ENCODE measurements at regions not wholly inside any gene's neighbourhood (a gene's known extent, or its start where the extent isn't known, plus 50 kb on each side); places are given as distances from the start of the nearest gene placed in this dataset.

DNA sequence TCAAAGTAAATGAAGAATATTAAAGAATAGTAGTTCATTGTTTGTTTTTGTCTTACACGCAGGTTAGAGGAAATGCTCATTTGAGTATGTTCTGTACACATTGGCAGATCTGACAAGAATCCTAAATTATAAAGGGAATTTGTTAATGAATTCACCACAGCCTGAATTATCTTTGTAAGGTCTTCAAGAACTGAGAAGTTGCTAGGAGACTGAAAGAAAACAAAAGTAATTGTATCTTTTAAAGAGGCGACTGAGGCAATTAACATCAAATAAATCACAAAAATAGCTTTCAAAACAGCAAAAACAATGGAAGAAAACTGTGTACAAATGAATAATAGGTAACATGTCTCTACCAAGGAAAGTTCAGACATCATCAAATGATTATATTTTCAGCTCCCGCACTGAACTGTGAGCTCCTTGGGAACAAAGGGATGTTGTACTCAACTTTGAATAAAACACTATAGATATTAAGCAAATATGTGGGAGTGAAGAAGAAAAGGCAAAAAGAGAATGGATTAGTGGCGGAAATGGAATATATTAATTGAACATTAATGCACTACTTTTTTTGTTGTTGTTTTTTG lies 51.7 kb upstream of the ATIC start:
- H2AFZ ChIP-seq (ENCODE audit: low read depth, low read length, poor library complexity, severe bottlenecking), result no peak overlapping the region
- POLR2A ChIA-PET, result no interaction called here
- no peaks in the 10 kb centered on the region for H3K9me2 ChIP-seq (ENCODE audit: insufficient read depth)
- H3K9me3 ChIP-seq (ENCODE audit: control insufficient read depth in 1 of 2, insufficient read depth in 1 of 2, low read depth in 1 of 2, low read length in 2 of 2), result no peaks in the 10 kb centered on the region
- no peak for TF ChIP-seq SRF (IDR thresholded peaks at IDR 0.05; ENCODE audit: low read depth)
- TF ChIP-seq SP1 (IDR thresholded peaks at IDR 0.05; ENCODE audit: low read depth), result no peak
- TF ChIP-seq RAD21 (IDR thresholded peaks at IDR 0.05; ENCODE audit: low read depth), result no peak
- TF ChIP-seq POLR2AphosphoS5 (IDR thresholded peaks at IDR 0.05; ENCODE audit: low read depth, low read length), result no peak
- TF ChIP-seq CBX3 (IDR thresholded peaks at IDR 0.05; ENCODE audit: low read depth), result no peak
- TF ChIP-seq, protein P1, sequence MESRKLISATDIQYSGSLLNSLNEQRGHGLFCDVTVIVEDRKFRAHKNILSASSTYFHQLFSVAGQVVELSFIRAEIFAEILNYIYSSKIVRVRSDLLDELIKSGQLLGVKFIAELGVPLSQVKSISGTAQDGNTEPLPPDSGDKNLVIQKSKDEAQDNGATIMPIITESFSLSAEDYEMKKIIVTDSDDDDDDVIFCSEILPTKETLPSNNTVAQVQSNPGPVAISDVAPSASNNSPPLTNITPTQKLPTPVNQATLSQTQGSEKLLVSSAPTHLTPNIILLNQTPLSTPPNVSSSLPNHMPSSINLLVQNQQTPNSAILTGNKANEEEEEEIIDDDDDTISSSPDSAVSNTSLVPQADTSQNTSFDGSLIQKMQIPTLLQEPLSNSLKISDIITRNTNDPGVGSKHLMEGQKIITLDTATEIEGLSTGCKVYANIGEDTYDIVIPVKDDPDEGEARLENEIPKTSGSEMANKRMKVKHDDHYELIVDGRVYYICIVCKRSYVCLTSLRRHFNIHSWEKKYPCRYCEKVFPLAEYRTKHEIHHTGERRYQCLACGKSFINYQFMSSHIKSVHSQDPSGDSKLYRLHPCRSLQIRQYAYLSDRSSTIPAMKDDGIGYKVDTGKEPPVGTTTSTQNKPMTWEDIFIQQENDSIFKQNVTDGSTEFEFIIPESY (IDR thresholded peaks at IDR 0.05; ENCODE audit: extremely low read depth, insufficient replicate concordance, low read length), result no peak
- TF ChIP-seq, protein P2, sequence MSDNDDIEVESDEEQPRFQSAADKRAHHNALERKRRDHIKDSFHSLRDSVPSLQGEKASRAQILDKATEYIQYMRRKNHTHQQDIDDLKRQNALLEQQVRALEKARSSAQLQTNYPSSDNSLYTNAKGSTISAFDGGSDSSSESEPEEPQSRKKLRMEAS (IDR thresholded peaks at IDR 0.05), result no peak
- no peak for TF ChIP-seq SIN3A (IDR thresholded peaks at IDR 0.05; ENCODE audit: low read depth)
- TF ChIP-seq YY1 (IDR thresholded peaks at IDR 0.05; ENCODE audit: extremely low read depth, insufficient replicate concordance, low read depth, low read length), result no peak
- TF ChIP-seq, protein P3, sequence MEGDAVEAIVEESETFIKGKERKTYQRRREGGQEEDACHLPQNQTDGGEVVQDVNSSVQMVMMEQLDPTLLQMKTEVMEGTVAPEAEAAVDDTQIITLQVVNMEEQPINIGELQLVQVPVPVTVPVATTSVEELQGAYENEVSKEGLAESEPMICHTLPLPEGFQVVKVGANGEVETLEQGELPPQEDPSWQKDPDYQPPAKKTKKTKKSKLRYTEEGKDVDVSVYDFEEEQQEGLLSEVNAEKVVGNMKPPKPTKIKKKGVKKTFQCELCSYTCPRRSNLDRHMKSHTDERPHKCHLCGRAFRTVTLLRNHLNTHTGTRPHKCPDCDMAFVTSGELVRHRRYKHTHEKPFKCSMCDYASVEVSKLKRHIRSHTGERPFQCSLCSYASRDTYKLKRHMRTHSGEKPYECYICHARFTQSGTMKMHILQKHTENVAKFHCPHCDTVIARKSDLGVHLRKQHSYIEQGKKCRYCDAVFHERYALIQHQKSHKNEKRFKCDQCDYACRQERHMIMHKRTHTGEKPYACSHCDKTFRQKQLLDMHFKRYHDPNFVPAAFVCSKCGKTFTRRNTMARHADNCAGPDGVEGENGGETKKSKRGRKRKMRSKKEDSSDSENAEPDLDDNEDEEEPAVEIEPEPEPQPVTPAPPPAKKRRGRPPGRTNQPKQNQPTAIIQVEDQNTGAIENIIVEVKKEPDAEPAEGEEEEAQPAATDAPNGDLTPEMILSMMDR (IDR thresholded peaks at IDR 0.05 in 2 of 3, conservative IDR thresholded peaks at IDR 0.05 in 1 of 3; ENCODE audit: borderline replicate concordance in 1 of 3, insufficient read depth in 1 of 3, low read depth in 2 of 3, low read length in 2 of 3), result no peak
- no peak for TF ChIP-seq POLR2A (IDR thresholded peaks at IDR 0.05; ENCODE audit: borderline replicate concordance, extremely low read depth, insufficient read depth, insufficient read length)
- no peak for DNase-seq (ENCODE audit: low read depth, low spot score)
- no peaks in the 10 kb centered on the region for H4K20me1 ChIP-seq (ENCODE audit: insufficient read depth)
- H3K27me3 ChIP-seq (ENCODE audit: insufficient read depth, low read length), result no peaks in the 10 kb centered on the region
- H3K27ac ChIP-seq (ENCODE audit: low read depth, low read length), result no peak overlapping the region
- H3K79me2 ChIP-seq (ENCODE audit: insufficient read depth, low read length), result no peaks in the 10 kb centered on the region
- no peaks in the 10 kb centered on the region for H3K4me1 ChIP-seq (ENCODE audit: control insufficient read depth in 1 of 2, insufficient read depth in 2 of 2, low read length in 2 of 2)
- CTCF ChIA-PET, result interaction anchor here (1.0 kb wide), 1 partner anchor 11 kb away, joined by 3 read pairs; no protein-coding TSS in a partner anchor
- no peak overlapping the region for H3K4me2 ChIP-seq (ENCODE audit: low read length)
- H3K9ac ChIP-seq (ENCODE audit: low read length), result no peak overlapping the region
- RAD21 ChIA-PET (ENCODE audit: low non-redundant PET in 1 of 2, low total read pairs in 2 of 2, uncharacterized antibody in 2 of 2, unreplicated experiment in 2 of 2), result no interaction called here
- H3K36me3 ChIP-seq (ENCODE audit: control insufficient read depth in 1 of 2, insufficient read depth in 2 of 2, low read length in 2 of 2), result no peaks in the 10 kb centered on the region
- ATAC-seq, result no peak
- no peak overlapping the region for H3K4me3 ChIP-seq (replicated peaks in 1 of 2; ENCODE audit: low read depth in 1 of 2, low read length in 2 of 2)
- BruUV-seq (replicated peaks), result no TSS peak
- intact Hi-C loops (cut with micrococcal nuclease), result no loop called here
